Loucy (cell line): ENCODE measurements at regions not wholly inside any gene's neighbourhood (a gene's known extent, or its start where the extent isn't known, plus 50 kb on each side); places are given as distances from the start of the nearest gene placed in this dataset.

Source experiments
- EZH2phosphoT487 ChIP-seq: fragments of 200-600 bp; IDR thresholded peaks from 2 replicates; pipeline ENCODE4 v1.6.1; 2018; ENCODE audit warnings: antibody characterized with exemption, mild to moderate bottlenecking, moderate library complexity, borderline replicate concordance
- TF ChIP-seq, protein P1 (sequence below): fragments of 200-600 bp; sonication (generic); conservative IDR thresholded peaks from 2 replicates; pipeline ENCODE4 v1.5.1; 2014; ENCODE audit warnings: mild to moderate bottlenecking, antibody characterized with exemption, low read length

DNA sequence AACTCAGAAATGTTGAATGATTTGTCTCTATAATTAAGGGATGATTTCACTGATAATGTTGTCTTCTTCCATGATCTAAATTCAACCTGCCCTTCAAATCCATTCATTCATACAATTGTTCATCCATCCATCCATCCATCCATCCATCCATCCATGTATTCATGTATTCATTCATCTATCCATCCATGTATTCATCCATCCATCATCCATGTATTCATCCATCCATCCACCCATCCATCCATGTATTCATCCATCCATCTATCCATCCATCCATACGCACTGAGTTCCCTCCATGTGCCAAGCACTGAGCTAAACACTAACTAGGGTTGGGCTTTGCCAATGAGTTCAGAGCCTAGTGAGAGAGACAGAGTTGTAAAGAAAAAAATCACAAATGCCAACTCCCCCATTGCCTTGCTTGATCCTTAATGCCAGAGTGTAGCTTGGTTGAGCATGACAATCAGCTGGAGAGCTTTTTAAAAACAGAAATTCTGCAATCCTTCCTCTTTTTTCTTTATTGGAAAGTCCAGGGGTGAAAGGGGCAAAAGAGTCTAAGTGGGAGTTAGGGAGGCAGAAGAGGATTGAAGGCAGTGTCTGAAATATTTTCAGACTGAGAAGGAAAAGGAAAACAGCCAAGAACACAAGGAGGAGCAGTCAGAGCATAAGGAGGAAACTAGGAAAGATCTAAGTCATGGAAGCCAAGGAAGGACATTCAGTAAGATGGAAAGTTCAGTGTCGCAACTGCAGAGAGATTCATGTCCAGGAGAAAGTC, 92.4 kb upstream of the ERG start:
- TF ChIP-seq, protein P1, sequence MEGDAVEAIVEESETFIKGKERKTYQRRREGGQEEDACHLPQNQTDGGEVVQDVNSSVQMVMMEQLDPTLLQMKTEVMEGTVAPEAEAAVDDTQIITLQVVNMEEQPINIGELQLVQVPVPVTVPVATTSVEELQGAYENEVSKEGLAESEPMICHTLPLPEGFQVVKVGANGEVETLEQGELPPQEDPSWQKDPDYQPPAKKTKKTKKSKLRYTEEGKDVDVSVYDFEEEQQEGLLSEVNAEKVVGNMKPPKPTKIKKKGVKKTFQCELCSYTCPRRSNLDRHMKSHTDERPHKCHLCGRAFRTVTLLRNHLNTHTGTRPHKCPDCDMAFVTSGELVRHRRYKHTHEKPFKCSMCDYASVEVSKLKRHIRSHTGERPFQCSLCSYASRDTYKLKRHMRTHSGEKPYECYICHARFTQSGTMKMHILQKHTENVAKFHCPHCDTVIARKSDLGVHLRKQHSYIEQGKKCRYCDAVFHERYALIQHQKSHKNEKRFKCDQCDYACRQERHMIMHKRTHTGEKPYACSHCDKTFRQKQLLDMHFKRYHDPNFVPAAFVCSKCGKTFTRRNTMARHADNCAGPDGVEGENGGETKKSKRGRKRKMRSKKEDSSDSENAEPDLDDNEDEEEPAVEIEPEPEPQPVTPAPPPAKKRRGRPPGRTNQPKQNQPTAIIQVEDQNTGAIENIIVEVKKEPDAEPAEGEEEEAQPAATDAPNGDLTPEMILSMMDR, result no peak
- TF ChIP-seq EZH2phosphoT487, result no peak
